ENCODE measurements at regions not wholly inside any gene's neighbourhood (a gene's known extent, or its start where the extent isn't known, plus 50 kb on each side); places are given as distances from the start of the nearest gene placed in this dataset.
A peak's percentile ranks its signal among the peaks of the same experiment; 100 is the strongest.
"Not testable (repeated sequence)": the region's sequence is repeated elsewhere in the genome, so short reads cannot be mapped to it uniquely, and the experiment has no call there.

DNA sequence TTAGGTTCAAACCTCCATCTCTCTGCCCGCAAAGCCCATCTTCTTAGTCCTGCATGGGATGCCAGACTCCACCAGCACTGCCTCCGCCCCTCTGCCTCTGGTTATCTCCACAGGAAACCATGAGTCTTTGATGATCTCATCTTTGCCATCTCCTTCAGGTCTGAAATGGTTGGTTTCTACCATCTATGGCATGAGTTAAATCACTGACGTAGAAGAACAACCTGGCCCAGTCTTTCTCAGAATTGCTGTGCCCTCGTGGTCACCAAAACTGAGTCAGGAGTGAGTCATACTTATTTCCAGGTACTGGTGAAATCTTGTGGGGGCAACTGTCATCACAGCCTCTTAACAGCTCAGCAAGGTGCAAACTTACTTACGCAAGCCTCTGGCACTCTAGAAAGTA, 468.7 kb upstream of the C16orf82 start:
- DNase-seq: peak; percentile 78

DNA sequence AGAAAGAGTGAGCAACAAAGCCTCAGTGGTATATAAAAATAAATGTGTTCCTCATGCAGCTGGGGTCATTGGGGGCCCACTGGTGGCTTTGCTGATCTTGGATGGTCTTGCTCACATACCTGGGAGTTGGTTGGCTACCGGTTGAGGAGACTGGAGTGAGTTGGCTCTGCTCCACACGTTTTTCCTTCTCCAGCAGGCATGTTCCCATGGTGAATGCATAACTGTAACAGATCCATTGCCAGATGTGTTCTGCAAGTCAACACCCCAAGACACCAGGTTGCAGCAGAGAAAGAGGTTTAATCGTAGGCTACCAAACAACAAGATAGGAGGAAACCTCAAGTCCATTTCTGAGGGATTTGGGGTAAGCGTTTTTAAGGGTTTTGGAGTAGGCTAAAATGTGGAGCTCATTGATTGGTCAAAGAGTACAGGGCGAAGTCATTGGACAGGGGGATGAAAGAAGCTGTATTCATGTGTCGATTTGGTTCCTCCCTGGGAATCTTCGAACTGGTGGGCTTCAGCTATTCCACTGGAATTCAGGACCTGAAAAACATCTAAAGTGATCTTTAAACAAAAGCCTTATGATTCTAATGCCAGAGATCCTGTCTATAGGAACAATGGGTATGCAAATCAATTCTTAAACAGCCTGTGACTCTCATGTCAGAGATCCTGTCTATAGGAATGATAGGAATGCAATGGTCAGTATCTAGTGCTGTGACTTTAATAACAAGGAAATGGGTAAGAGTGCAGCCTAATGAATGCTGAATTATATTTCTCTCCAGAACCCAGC, 467.5 kb upstream of the C16orf82 start:
- no peak for DNase-seq

DNA sequence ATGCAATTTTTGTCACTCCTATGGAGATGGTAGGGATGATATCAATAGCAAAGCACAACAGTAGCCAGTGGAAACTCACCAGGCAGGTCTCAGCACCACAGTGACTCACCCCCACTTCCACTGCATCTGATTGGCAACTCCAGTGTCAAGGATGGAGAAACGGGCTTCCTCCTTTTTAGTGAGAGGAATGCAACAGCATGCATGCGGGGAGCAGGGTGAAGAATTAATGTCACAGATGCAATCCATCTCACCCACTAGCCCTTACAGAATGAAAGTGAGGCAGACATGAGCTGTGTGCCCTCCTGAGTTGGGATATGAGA, 467.0 kb upstream of the C16orf82 start:
- no peak for DNase-seq

DNA sequence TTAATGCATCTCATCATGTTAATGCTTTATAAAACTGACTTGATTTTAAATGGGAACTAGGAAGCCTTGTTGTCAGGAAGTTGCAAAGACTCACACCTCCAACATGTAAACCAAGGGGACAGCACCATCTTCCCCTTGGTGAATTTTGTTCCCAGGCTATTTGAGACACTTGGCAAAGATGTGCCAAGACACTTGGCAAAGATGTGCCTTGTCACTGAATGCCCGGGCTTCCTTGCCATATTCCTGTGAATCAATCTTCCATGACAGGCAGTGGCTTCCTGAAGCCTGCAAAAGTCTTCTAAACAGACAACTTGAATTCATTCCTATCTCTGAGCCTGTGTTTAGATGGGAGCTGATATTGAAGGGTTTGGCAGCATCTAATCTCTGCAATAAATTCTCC, 465.4 kb upstream of the C16orf82 start:
- DNase-seq: no peak

DNA sequence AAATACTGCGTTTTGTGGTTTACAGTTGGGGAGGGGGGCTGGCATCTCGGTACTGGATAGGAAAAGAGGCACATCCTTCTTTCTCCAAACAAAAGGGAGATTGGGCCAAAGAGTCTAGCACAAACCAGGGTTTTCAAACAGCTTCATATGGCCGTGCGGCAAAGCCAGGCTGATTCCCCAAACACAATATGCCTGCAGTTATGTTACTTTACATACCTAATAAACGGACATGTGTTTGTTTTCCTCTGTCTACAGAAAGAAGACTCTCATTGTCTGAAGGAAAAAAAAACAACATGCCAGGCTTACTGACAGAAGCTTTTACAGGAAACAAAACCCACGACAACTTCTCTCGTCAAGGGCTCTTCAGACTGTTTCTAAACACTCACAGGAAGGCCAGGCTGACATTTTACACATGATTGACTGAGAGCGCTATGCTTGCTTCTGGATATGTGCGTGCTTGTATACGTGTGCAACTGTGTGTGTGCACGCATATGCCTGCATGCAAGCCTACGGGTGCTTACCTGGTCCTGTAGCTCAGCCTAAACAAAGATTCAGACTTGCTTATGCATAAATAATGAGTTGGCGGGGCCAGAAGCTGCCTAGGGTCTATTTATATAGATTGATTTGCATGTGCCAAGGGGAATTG, 461.0 kb upstream of the C16orf82 start:
- DNase-seq: no peak

DNA sequence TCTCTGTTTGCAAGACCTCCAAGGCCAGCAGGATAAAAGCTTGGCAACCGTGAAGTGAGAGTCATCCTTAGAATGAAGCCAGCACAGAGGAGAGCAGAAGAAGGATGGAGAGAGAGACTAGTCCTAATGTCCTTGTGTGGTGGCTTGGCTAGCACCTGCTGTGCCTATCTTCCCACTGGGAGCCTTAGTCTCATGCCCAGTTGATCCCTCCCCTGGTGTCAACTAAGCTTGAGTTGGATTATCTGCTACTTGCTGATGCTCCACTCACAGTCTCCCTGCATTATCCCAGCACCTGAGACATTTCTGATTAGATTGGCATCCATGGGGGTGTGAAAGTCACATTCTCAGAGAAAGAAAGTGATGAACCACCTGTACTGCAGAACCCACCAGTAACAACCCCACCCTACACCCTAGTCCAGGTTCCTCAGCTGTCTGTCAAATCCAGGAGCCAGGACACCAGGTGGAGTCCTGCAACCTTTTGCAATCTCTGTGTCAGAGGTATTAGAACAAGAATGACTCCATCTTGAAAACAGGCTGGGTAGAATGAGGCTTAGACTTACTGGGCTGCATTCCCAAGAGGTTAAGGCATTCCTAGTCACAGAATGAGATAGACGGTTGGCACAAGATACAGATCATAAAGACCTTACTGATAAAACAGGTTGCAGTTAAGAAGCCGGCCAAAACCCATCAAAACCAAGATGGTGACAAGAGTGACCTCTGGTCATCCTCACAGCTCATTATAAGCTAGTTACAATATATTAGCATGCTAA, 460.2 kb upstream of the C16orf82 start:
- no peak for DNase-seq

DNA sequence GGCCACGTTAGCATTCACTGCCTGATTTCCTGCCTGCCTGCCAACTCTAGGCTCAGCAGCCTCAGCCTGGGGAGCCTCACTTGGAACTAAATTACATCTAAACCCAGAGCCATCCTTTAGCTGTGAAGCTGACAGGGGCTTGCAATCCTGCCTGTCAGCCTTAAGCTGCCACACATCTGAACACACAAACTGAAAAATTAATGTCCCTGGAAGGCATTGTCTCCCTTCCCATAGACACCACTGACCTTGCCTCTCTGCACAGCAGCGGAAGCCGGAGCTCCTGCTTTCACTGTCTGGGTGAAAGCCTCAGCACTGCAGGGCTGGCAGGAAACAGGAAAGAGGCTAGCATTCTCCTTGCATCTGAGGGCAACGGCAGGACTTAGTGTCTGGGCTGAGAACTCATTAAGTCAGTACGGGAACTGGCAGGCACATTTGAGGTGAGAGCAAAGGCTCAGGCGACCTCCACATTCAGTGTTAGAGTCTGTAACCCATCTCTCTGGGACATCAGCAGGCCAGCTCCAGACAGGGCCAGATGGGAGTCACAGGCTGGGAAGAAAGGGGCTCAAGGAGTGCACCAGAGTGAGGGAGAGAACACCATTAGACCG, 452.4 kb upstream of the C16orf82 start:
- no peak for DNase-seq

DNA sequence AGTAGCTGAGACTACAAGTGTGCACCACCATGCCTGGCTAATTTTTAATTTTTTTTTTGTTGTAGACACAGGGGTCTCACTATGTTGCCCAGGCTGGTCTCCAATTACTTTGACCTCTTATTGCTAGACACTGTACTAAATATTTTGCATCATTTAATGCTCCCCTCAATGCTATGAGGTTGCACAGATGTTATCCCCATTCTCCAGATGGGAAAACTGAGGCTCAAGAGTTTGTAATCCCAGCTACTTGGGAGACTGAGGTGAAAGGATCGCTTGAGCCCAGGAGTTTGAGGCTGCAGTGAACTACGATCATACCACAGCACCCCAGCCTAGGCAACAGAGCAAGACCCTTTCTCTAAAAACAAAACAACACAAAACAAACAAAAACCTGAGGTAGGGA, 443.3 kb upstream of the C16orf82 start:
- no peak for DNase-seq

DNA sequence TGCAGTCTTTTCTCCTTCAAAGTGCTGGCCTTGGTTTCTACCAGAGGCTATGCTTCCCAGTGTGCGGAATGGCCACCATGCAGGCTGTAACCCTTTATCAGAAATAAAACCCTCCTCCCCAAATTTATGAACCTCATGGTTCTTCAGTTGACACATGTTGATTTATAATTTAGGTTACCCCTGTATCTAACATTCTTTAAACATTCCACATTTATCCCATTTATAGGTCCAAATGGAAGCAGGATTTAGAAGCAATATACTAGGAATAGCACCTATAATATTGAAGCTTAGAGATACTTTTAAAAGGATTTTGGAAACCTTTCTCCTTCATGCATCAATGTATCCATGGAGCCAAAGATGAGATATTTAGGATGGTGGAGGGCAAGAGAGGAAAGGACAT, 438.8 kb upstream of the C16orf82 start:
- DNase-seq: no peak

DNA sequence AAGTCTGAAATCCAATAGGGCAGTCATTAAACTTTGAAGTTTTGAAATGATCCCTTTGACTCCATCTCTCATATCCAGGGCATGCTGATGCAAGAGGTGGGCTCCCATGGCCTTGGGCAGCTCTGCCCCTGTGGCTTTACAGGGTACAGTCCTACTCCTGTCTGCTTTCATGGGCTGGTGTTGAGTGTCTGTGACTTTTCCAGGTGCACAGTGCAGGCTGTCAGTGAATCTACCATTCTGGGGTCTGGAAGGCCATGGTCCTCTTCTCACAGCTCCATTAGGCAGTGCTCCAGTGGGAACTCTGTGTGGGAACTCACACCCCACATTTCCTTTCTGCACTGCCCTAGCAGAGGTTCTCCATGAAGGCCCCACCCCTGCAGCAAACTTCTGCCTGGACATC, 435.4 kb upstream of the C16orf82 start:
- not testable (repeated sequence) for DNase-seq

DNA sequence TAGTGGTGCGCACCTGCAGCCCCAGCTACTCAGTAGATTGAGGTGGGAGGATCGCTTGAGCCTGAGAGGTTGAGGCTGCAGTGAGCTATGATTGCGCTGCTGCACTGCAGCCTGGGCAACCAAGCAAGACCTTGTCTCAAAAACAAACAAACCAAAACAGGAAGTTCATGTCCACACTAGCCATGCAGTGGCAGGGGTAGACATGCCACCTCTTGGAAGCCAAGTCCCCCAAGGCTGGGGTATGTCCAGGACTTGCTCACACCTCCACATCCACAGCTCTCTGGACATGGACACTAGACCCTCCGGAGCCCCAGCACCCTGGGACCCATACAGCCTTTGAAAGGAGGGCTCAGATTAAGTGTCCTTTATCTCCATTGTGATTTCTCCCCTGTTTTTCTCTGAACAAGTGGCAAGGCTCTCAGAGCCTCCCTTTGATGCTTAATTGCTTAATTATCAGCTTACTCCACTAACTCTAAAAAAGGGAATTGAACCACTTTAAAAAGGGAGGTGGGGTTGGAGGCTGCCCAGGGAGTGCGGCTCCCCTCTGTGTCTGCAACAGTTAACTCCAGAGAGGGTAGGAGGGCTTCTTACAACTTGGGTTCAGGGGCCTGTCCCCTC, 424.6 kb upstream of the C16orf82 start:
- DNase-seq: no peak

DNA sequence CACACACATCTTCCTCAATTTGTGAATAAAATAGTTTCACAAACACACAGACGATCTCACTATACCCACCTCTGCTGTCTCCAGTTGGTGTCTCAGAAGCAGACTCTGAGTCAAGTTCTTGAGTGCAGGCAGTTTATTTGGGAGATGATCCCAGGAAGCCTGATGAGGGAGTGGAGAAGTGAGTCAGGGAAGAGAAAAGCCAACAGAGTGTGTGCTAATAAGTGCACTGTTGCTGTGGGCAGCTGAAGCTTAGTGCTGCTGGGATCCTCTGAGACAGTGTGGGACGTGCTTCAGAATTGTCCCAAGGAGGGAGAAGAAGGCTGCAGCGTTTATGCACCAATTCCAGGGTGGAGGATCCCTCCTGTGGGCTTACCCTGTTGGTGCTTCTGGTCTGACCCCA, 423.2 kb upstream of the C16orf82 start:
- DNase-seq: no peak

DNA sequence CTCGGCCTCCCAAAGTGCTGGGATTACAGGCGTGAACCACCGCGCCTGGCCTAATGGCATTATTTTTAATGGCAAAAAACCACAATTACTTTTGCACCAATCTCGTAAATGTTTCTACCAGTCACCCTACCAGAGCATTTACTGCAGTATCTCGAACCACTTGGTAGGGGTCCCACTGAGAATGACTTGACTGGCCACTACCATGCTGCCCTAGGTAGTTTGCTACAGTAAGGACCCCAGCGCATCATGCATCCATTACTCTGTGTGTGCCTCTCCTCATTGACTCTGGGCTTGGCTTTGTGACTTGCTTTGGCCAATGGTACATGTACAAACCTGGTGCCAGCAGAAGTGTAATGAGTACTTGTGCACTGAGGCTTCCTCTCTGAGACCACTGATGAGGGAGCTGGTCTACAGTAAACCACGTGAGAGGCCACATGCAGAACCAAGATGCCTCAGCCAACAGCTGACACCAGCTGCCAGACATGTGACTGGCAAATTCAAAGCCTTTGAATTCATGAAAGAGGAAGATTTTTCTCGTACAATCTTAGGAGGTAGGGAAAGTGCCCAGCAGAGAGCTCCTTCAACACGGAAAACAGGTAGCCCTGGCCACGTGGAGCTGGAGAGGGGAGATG, 421.7 kb upstream of the C16orf82 start:
- DNase-seq: peak; percentile 14

DNA sequence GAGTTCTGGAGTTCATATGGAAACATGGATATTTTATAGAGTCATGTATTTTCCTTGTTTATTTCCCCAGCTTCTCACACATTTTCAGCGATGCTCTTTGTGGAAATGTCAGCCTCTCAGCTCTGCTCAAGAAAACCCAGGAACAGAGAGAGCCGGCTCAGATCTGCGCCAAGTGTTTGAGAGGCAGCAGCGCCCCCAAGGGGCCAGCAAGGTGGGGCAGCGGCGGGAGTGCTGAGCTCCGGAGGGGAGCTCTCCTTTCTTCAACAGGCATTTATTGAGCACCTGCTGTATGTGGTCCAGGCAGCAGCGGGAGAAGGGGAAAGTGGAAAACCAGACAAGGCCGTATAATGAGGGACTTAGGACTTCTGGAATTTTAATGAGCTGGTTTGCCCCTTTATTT, 421.1 kb upstream of the C16orf82 start:
- DNase-seq: peak; percentile 31

DNA sequence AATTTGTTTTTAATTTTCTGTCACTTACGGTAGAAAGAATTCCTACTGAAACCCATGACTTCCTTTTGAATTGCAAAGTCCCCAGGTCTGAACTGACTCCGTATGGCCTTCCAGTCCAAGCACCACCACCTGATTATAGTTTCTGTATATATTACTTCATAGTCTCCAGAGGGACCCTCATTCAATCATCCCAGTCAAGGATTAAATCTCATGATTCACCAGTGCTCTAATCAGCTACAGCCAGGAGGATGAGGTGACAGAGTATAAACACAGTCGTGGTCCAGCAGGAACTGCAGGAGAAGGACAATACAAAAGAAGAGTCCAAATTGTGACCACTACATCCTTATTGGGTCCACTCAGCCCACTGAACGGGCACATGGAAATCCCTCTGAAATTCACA, 418.9 kb upstream of the C16orf82 start:
- no peak for DNase-seq

DNA sequence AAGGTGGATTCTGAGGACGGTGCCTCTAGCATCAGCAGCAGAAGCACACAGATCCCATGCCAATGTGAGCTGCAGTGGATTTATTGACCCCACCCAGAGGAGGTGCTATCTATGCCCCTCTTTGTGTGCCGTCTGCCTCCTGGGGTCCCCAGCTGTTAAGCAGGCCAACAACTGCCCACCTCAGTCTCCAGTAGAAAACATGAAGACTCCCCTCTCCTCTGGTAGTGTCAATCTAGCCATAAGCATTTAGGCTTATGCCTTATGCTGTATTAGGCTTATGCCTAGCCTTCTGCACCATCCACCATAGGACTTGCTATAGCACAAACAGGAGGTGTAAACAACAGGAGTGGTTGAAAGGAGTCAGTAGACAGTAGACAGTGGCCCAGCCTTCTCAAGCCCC, 417.9 kb upstream of the C16orf82 start:
- no peak for DNase-seq

DNA sequence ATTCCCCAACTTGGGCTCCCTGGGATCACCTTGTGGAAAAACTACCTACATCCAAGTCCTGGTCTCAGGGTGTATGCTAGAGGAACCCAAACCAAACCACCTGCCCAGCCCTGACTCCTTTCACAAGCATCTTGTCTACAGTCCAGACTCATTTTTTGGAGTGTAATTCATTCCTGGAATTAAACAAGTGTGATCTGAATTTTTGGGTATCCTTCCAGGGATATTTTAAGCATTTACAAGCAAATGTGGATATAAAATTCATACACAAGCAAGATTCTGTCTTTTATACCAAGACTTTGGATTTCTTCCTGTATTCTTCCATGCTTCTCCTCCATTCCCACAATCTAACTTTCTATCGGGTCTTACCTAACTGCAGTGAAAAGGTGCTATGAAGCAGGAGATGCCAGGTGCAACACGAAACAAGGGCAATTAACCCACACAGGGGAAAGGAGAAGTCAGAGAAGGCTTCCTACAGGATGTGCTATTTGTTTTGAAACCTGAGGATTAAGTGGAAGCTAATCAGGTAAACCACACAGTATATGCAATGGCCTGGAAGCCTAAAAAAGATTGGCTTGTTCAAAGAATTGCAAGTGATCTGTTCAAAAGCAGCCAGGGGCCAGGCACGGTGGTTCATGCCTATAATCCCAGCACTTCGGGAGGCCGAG, 417.2 kb upstream of the C16orf82 start:
- DNase-seq: no peak

DNA sequence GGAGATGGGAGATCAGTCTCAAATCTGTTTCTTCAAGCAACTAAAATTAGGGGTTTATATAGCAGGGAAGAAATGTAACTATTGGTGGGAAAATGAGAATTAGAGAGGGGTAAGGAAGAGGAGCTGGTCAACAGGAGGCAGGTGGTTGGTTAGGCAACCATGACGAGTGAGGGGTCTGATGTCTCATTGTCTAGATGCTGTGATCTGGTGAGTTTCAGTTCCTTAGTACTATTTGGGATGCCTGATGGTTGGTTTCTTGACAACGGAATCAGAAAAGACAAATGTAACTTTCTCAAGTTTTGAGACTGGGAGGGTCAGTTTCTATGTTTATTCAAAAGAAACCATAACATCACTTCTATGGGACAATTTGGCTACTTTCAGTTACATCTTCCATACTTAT, 415.3 kb upstream of the C16orf82 start:
- DNase-seq: no peak

DNA sequence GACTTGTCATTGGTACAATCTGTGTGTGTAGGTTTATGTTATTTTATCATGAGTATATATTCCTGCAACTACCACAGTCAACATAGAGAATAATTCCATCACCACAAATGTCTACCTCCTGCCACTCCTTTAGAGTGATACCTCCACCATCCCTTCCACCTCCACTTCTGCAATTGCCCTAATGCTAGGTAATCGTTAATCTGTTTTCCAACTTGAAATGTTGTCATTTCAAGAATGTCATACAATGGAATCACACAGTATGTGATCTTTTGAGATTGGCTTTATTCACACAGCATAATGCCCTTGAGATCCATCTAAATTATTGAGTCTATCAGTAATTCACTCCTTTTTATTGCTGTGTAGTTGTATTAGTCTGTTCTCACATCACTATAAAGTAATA, 414.8 kb upstream of the C16orf82 start:
- DNase-seq: no peak

DNA sequence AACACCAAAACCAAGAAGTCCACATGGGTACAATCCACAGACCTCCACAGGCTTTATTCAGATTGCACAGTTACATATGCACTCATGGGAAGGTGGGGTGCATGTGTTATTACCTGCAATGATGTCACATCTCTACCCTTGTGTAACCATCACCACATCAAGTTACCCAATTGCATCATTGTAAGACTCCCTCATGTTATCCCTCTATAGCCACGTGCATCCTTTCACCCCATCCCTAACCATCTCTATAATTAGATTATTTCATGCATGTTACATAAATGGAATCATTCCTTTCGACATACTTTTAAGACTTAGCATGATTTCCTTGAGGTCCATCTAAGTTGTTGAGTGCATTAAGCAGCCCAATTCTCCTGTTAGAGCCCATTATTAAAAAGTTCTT, 408.2 kb upstream of the C16orf82 start:
- DNase-seq: no peak

DNA sequence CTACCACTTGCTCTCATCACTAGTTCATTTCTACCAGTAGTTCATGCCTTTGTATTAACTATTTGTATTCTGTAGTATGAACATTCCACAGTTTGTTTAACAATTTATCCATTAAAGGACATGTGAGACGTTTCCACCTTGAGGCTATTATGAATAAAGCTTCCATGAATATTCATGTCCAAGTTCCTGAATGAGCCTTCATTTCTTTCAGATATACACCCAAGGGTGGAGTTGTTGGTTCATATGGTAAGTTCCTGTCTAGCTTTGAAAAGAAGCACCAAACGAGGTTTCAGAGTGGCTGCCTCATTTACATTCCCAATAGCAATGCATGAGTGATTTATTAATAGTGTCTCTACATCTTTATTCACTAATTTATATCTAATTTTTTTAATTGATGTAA, 407.8 kb upstream of the C16orf82 start:
- DNase-seq: no peak

DNA sequence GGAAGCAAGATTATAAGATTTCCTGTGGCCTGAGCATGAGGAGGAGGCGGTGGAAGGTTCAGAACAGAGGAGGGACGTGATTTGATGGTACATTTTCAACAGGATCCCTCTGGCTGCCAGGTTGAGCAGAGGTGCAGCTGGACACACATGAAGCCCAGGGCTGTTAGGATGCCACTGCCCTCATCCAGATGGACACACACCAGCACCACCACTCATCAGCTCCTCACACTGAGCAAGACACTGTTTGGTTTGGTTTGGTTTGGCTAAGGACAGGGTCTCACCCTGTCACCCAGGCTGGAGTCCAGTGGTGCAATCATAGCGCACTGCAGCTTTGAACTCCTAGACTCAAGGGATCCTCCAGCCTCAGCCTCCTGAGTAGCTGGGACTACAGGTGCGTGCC, 402.6 kb upstream of the C16orf82 start:
- no peak for DNase-seq
